Retinal pigment epithelial cell (primary cell): ENCODE measurements at regions not wholly inside any gene's neighbourhood (a gene's known extent, or its start where the extent isn't known, plus 50 kb on each side); places are given as distances from the start of the nearest gene placed in this dataset.

ENCODE experiments used
- DNase-seq: peaks from one replicate; pipeline ENCODE4 v3.0.0-alpha.2; 2010; ENCODE audit warnings: low read depth
- H3K4me3 ChIP-seq: 2 replicates; pipeline ENCODE4 v1.5.1; 2011; ENCODE audit warnings: mild to moderate bottlenecking, low read length, control low read depth, moderate library complexity
- CTCF ChIP-seq: conservative IDR thresholded peaks from 2 replicates; pipeline ENCODE4 v1.5.1; 2011; ENCODE audit warnings: low read depth, low read length, control low read depth, inconsistent platforms

DNA sequence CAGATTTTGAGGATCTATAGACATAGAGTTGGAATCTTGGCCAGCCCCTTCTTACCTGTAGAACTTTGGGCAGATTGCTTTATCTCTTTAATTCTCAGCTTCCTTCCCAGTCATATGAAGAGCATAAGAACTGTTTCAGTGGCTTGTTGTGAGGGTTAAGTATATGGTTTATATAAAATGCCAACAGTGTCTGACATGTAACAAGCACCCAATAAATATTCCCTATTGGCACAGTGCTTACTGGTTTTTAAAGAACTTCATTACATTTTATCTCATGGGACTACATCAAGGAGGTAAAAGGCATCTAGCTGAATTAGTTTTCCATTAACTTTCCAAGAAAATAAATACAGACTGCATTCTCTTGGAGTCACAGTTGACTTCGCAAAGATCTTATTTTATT, 106.7 kb upstream of the LIMCH1 start:
- TF ChIP-seq CTCF: no peak
- no peak for DNase-seq
- no peak overlapping the region for H3K4me3 ChIP-seq

GRCh38 chr4:41432219-41432618, 105.7 kb upstream of the LIMCH1 start:
- no peak overlapping the region for H3K4me3 ChIP-seq
- TF ChIP-seq CTCF: no peak
- no peak for DNase-seq

DNA sequence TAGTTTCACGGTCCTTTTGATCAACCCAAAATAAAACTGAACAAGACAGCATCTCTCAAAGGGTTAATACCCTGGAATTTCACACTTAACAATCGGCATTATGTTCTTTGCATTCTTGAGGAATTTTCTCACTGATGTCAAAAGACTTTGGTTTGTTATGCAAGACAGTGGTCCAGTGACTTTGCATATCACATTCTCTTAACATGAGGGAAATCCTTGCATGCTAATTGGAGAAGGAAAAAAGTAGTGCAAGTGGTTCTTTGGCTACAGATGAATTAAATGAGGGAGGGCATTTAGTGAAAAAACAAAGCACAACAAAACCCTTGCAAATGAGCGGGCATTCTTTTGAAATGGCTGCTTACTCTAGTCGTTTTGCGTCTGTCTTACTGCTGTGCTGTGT, 105.1 kb upstream of the LIMCH1 start:
- DNase-seq: peak; percentile 98
- H3K4me3 ChIP-seq: no peak overlapping the region
- no peak for TF ChIP-seq CTCF

GRCh38 chr4:41433361-41433760, 104.6 kb upstream of the LIMCH1 start:
- no peak for DNase-seq
- H3K4me3 ChIP-seq: no peak overlapping the region
- no peak for TF ChIP-seq CTCF

GRCh38 chr4:41435510-41435909, 102.4 kb upstream of the LIMCH1 start:
- no peak for TF ChIP-seq CTCF
- no peak overlapping the region for H3K4me3 ChIP-seq
- no peak for DNase-seq

GRCh38 chr4:41436419-41436818, 101.5 kb upstream of the LIMCH1 start:
- no peak for TF ChIP-seq CTCF
- no peak overlapping the region for H3K4me3 ChIP-seq

DNA sequence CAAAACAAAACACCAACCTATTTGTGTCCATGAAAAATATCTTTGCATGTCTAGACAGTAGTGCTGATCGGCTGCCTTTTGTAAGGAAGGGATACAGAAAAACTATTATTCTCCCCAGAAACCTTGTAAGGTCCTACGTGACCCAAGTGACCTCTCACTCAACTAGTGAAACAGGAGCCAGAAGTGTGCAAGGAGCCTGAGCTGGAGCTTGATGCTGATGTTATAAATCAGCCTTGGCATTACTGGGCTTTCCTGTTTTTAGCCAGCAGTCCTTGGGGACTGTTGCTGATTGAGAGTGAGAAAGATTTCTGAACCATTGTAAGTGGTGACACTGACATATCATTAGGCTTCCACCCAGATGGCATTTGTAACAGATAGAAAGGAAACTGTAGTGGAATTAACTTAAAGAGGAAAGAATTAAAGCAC, 100.8 kb upstream of the LIMCH1 start:
- no peak for DNase-seq
- H3K4me3 ChIP-seq: no peak overlapping the region
- TF ChIP-seq CTCF: no peak

More at GRCh38 chr4:41436419-41436818, 101.5 kb upstream of the LIMCH1 start:
- no peak for DNase-seq
